ACHN (cell line): ENCODE measurements at regions not wholly inside any gene's neighbourhood (a gene's known extent, or its start where the extent isn't known, plus 50 kb on each side); places are given as distances from the start of the nearest gene placed in this dataset.

Experiments
- DNase-seq: peaks from one replicate; pipeline ENCODE4 v3.0.0-alpha.2; 2015
- in situ Hi-C: cut with HindIII; loops from 2 replicates; pipeline ENCODE4 v1.10.0; 2017; ENCODE audit warnings: low sequenced_read_pairs, low pct_ligation_motif_present, low pct_unique_long_range_greater_than_20kb

DNA sequence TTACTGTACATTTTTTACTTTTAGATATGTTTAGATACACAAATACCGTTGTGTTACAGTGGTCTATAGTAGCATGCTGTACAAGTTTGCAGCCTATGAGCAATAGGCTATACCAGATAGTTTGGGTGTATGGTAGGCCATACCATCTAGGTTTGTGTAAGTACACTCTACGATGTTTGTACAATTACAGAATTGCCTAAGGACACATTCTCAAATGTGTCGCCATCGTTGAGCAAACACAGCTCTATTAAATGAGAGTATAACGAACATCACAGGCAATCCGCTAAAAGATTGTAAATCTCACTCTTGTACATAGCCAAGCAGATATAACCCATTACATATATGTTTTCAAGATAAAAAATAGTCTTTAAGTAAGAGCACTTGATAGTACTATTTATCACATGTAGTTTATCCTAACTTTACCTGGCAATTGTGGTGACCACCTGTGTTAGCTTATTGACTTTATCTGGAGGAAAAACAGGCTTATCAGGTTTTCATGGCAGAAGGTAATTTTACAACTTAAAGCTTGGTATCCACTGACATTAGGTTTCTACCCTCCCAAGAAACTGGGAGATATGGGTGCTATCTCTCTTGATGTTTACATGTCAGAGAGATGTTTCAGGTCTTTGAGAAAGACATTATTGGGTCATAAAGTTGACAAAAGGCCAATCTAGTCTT, 898.7 kb downstream of the NSUN3 start:
- in situ Hi-C loops = no loop called here
- no peak for DNase-seq

DNA sequence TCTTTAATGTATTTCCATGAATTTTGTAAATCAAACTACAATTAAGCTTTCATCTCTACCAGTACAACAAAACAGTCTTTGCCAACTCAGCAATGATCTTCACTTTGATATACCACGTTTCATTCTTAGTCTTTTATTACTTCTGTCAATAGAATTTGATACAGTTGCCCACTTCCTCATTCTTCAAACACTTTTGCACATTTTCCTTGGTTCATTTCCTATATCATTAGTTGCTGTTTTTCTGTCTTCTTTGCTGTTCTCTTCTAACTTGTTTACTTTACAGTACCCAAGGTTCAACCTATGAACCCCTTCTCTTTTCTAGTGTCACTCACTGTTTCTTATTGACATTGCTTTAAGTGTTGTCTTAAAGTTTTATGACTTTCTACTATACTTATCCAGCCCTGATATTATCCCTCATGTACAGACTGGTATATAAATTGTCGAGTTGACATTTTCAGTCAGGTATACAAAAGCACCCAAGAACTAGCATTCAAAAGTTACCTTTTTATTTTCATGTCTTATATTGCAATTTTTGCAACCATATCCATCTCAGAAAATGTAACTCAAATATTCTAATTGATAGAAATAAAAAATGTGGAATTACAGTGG, 903.1 kb downstream of the NSUN3 start:
- DNase-seq = no peak
- in situ Hi-C loops = no loop called here

DNA sequence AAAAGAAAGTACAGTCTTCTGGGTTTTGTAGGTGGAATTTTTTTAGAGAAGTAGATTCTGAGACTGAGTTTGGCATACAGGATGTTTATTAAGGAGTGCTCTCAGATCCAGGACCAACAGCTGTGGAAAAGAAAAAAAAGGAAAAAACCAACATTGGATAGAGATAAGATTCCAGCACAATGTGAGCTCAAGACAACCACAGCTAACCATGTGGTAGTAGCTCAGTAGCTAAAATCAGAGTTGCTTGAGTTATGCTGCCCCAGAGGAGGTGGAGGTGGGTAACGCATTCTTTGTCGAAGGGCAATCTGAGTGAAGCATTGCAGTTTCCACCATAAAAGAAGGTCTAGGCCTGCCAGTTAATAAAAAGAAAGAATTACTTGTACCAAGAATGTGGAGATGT, 904.3 kb downstream of the NSUN3 start:
- no peak for DNase-seq
- in situ Hi-C loops = no loop called here

DNA sequence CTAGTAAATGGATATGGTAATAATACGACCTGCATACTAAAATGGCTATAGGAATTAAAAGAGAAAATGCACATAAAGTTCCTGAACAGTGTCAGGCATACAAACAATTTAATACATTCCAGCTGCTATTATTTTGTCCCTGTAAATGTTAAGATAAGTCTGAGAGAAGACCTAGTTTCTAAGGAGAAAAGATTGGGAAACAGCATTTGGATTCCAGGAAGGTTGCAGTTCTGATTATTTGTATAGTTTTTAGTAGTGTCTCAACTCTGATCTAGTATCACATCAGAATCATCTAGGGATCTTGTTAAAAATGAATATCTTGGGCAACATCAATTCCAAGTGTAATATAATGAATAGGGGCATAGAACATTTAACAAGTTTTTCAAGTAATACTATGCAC, 905.7 kb downstream of the NSUN3 start:
- DNase-seq = no peak
- in situ Hi-C loops = no loop called here

DNA sequence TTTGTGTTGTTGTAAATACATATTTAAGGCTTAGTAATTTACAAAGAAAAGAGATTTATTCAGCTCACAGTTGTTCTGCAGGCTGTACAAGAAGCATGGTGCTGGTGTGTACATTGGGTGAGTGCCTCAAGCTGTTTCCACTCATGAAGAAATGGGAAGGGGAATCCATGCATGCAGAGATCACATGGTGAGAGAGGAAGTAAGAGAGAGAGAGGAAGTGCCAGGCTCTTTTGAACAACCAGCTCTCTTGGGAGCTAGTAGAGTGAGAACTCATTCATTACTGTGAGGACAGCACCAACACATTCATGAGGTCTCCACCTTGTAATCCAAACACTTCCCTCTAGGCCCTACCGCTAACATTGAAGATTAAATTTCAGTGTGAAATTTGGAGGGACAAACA, 909.2 kb downstream of the NSUN3 start:
- DNase-seq = no peak
- in situ Hi-C loops = no loop called here

DNA sequence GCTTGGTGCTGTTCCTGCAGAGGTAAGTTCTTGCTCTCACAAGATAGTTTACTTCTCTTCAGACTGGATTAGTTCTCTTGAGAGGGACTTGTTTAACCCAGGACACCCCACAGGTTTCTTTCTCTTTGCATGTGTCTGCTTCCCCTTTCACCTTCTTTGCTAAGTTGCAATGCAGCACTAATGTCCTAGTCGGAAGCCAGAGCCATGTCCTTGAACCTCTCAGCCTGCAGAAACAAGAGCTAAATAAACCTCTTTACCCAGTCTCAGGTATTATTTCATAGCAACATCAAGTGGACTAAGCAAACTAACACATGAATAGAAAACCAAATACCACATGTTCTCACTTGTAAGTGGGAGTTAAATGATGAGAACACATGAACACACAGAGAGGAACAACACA, 915.2 kb downstream of the NSUN3 start:
- in situ Hi-C loops = no loop called here
- no peak for DNase-seq

DNA sequence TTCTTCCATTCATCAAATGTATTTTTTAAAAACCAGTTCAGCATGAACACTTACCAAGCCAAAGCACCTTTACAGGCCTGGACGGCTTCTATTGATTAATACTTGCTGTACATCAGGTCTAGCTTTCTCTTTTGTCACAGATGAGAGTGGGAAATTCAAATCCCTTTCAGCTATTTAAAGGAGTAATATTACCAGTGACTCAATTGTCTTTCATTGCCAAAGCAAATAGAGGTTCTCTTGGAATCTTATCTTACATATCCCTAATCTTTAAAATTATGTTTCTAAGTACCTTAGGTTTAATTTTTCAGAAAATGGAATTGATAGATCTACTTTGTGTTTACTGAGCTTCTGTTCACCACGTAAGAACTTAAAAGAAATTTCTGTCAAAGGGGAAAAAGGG, 922.9 kb downstream of the NSUN3 start:
- DNase-seq = no peak
- in situ Hi-C loops = no loop called here

DNA sequence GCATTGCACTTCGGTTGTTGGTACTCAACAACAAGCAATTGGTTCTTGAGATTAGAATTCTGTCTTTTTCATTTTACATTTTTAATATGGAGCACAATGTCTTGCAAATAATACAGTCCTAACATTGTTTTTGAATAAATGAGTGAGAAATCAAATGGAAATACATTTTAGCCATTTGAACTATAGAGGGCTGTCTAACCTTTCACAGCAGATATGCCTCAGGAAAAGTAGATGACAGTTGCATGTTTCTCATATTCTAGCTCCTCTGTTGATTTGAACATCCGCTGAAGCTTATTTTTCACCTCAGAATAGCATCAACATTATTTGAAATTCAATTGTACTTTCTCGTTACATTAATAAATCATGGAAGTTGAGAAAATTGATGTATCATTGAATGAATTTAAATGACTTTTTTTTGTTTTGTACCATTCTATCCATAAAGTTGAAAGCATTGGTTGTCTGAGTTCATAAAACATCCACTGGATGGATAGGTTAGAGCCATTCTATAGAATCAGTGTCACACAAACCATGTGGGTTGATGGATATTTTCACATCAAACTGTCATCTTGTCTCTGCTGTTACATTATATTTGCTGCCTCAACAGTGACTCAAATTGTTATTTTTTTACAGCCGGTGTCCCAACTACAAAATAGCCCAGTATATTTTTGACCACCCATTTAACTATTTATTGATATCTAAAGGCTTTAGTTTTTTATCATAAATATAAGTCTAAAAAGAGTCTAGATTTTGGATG, 928.3 kb downstream of the NSUN3 start:
- in situ Hi-C loops = no loop called here
- DNase-seq = peak; percentile 4

DNA sequence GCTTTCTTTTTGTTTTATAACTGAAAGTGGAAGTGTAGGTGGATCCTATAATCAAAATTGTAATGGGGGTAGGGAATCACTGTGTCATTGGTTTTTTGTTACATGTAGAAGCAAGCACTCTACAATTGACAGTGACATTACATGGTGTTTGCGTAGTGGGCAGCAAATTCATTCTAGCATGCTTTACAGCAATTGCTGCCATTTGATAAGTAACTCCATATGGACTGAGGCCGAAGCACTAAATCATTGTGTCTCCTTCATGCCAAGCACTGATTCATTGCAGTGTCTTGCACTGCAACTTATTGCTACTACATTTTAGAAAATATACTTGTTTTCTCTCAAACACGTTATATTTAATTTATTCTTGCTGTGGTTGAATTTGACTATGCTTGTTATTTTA, 933.9 kb downstream of the NSUN3 start:
- in situ Hi-C loops = no loop called here

DNA sequence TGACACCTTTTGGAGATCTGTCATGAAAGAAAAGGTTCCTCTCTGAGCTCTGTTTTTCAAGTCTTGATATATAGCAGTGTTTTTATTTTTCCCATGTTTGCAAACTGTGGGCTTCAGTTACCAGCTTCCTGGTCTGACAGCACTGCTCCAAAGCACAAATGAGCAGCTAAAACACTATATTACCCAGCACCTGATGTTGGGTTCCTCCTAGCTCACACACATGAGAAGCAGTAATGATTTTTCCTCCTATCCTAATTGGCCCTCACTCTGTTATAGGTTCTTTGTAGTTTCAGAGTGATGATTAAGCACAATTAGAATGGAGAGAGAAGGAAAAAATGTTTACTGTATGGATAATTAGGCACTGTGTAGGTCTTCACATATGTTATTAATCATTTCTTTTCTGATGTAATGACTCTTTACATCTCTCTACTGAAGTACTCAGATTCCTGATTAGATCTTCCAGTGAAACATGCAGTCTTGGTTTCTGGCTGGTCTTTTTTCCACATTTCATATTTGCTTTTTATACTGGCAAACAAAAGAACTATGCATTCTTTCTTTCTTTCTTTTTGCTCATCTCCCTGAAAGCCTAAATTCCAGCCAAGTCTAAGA, 939.7 kb downstream of the NSUN3 start:
- in situ Hi-C loops = no loop called here
- DNase-seq = no peak

More for the DNA sequence above, 933.9 kb downstream of the NSUN3 start:
- no peak for DNase-seq

DNA sequence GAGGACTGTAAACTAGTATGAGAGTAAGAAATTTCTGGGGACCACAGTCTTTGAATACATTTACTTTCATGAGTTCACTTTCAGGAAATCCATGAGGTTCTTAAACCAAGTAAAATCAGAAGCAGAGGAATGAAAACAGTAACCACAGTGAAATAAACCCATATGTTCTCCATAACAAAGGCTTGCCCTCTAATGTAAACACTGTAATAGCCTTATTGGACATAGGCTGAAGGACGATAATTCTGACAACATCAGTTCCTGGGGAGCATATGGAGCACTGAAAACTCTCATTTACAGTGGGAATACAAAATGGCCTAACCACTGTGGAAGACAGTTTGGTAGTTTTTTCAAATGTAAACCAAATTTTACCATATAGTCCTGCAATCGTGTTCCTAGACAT, 965.8 kb downstream of the NSUN3 start:
- DNase-seq = no peak

DNA sequence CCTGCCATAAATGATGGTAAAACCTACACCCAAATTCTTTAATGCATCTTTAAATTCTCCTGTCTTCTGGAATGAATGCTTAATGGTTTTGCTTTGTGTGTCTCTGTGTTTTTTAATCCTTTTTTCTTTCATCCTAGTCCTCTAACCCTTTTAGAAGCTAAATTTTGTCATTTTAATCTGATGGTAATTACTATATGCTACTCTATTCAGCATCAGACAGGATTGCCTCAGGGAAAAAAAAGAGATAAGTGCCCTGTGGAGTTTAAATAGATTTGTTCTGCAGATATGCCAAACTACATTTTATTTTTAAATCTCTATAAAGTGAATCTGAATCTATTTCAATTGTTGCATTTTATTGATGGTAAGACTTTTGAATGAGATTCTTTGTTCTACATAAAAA, 966.8 kb downstream of the NSUN3 start:
- DNase-seq = no peak

More for the DNA sequence above, 965.8 kb downstream of the NSUN3 start:
- in situ Hi-C loops = no loop called here

DNA sequence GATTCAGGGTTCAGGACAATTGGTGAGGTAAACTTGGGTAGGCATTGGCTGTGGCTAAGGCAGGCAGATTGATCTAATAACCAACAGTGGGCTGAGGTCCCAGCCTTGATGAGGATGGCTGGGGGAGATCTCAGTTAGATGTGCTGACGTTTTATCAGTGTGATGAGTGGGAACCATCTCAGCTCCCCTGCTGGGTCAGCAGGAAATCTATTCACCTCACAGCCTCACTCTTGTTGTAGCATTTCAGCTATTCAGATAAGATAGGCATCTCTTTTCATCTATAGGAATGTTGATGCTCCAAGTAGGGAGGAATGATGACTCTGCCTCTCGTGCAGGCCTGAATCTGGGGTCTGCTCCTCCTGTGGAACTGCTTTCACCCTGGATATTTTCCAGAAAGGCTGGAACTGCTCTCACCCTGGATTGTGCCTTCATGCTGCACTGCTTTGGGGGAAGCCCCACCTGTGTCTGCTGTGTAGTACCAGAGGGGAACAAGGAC, 973.7 kb downstream of the NSUN3 start:
- DNase-seq = no peak
- in situ Hi-C loops = no loop called here

More for the DNA sequence above, 966.8 kb downstream of the NSUN3 start:
- in situ Hi-C loops = no loop called here

DNA sequence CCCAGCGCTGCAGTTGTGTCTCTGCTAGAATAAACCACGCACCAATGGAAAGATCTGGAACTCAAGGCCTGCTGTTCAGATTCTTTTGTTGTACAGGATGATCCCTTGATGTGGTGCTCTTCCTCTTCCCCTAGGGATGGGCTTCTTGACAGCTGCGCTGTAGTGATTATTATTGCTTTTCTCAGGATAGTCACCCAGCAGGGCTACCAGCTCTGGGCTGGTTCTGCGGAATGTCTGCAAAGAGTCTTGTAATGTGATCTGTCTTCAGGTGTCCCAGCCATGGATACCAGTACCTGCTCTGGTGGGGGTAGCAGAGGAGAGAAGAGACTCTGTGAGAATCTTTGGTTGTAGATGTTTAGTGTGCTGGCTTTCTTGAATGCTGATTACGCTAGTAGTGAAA, 974.2 kb downstream of the NSUN3 start:
- no peak for DNase-seq
- in situ Hi-C loops = no loop called here

DNA sequence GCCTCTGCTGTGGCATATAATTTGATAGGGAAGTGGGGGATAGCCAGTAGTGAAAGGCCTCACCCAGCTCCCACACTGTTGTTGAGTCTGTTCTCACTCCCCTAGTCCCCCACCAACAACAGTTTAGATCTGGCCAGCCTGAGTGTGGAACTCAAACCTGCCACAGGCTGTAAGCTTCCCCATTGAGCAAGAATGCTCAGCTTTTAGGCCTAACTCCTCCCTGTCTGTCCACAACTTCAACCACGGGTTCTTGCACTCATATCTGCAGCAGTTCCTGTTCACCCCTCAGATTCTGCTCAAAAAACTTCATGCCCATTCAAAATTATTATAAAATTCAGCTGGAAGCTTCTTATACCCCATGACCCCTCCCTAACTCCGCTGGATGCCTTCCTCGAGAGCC, 975.1 kb downstream of the NSUN3 start:
- no peak for DNase-seq
- in situ Hi-C loops = no loop called here

DNA sequence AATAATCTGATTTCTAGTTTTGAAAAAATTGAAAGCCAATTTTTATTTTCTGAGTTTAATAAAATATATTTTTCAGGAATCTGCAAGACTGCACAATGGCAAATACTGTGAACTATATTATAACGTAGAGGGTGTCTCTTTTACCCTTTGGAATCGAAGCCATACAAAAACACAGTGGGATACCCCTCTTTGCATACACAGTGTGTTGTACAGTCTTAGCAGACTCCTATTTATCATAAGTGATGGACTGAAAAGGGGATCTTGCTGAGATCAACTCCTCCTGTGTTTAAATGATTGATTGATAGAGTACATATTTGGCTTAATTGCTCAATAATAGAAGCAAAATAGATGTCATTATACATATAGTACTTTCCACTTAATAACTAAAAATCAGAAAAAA, 981.2 kb downstream of the NSUN3 start:
- no peak for DNase-seq
- in situ Hi-C loops = no loop called here

DNA sequence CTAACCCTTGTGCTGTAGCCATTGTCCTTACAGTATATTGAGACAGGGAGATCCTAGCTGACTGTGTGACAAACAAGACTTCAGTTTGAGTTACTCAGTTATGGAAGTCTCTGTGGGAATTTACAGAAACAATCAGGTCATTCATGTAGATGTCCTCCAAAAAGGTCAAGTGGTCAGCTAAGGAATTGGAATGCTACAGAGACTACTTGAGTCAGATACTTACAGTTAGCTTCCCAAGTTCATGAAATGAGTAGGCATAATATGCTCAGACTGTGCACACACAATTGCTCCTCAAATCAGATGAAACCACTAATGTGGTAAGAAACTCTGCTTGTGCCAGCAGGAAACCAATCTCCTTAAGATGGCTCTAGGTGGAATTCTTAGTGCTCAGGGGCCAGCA, 985.7 kb downstream of the NSUN3 start:
- in situ Hi-C loops = no loop called here
- DNase-seq = no peak

DNA sequence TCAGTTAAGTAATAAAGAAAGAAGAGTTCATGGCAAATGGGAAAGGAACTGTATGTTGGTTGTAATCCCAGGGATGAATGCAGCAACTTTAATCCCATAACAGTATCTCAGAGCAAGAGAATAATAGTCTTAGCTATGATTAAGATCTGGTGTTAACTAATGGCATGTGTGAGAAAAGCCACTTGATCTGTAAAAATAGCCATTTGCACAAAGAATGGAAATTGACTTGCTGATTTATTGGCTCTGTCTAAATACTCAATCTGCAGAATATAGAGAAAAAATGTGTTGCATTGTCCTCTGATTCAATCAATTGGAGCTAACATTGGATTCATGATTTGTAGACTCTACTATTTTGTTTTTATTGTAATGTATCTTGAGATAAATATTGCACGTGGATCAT, 987.0 kb downstream of the NSUN3 start:
- in situ Hi-C loops = no loop called here
- DNase-seq = no peak

DNA sequence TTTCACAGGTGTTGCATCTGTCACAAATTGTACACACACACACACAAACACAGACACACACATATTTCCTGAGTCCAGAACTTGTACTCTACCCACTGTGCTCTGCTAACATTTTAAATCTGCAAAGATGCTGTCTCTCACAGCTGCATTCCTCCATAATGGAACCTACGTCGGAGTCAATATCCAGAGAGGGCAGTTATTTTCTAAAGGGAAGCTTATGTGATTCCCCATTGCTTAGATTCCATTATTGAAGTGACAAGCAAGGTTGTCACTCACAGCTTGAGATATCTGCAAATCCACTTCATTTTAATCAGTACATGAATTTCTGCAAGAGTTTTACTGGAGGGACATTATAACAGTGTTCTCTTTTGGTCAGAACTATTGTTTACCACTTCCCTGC, 992.4 kb downstream of the NSUN3 start:
- in situ Hi-C loops = no loop called here
- DNase-seq = no peak
